AG09309 (cell line): ENCODE measurements at regions not wholly inside any gene's neighbourhood (a gene's known extent, or its start where the extent isn't known, plus 50 kb on each side); places are given as distances from the start of the nearest gene placed in this dataset.

ENCODE experiments used
- DNase-seq: peaks from one replicate; pipeline ENCODE4 v3.0.0-alpha.2; 2010; ENCODE audit warnings: low read depth
- H3K4me3 ChIP-seq: 2 replicates; pipeline ENCODE4 v1.5.1; 2011; ENCODE audit warnings: mild to moderate bottlenecking, low read depth, low read length, moderate library complexity; ENCODE audit not compliant: control insufficient read depth
- TF ChIP-seq, protein P1 (sequence below): IDR thresholded peaks from 2 replicates; pipeline ENCODE4 v1.5.1; 2011; ENCODE audit warnings: mild to moderate bottlenecking, low read depth, low read length, inconsistent platforms; ENCODE audit not compliant: insufficient read depth, control insufficient read depth; ENCODE audit errors: missing control alignments

DNA sequence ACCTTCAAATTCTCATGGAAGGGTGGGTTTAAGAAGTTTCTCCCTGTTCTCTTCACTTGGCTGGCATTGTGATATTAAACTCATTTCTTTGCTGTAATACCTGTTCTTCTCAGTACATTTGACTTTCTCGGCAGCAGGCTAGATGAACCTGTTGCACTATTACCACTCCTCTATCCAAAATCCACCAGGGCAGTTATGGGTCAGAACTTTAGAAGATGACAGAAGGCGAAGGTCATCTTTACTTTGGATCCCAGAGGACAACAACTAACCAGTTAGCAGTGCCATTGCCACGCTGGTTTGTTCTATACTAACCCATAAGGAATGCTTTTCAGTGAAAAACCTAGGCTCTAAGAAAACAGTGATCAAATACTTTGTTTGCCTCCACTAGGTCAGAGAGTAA, 901.0 kb downstream of the TSN start:
- TF ChIP-seq, protein P1, sequence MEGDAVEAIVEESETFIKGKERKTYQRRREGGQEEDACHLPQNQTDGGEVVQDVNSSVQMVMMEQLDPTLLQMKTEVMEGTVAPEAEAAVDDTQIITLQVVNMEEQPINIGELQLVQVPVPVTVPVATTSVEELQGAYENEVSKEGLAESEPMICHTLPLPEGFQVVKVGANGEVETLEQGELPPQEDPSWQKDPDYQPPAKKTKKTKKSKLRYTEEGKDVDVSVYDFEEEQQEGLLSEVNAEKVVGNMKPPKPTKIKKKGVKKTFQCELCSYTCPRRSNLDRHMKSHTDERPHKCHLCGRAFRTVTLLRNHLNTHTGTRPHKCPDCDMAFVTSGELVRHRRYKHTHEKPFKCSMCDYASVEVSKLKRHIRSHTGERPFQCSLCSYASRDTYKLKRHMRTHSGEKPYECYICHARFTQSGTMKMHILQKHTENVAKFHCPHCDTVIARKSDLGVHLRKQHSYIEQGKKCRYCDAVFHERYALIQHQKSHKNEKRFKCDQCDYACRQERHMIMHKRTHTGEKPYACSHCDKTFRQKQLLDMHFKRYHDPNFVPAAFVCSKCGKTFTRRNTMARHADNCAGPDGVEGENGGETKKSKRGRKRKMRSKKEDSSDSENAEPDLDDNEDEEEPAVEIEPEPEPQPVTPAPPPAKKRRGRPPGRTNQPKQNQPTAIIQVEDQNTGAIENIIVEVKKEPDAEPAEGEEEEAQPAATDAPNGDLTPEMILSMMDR = no peak
- no peak for DNase-seq
- H3K4me3 ChIP-seq = no peak overlapping the region

DNA sequence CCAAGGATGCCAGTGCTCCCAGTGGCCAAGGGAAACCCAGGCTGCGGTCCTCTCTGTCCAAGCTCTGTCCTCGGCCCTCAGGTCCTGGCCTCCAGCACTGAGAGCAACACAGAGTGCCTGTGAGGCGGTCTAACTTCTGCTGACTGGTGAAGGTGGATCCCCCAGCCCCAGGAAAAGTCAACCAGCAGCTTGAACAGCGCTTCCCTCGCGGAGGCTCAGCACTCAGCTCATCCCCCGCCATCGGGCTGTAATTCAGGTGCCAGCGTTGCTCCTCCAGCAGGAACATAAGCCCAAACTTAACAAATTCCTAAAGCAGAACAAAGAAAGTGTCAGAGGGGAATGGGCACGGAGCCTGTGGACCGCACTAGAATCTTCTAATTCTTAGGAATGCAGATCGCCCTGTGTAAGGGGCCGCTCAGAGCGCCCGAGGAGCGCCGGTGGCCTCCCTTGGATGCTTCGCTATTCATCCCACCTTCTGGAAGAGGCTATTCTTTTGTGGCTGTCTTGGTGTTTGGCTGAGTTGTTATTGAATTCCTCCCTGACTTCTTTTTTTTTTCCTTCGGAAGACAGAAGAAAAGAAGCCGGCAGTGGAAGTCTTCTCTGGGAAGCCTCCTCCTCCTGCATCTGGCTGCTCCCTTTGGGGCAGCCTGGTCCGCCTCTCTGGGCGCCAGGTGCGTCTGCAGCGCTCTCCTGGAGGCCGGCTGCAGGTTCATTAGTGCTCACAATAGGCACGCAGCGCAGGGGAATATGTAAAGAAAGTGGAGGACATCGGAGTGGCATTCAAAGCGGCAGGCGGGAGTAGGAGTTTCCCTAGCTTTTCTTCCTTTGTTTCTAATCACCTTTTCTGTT, 905.6 kb downstream of the TSN start:
- no peak overlapping the region for H3K4me3 ChIP-seq
- TF ChIP-seq, protein P1 = no peak
- no peak for DNase-seq

DNA sequence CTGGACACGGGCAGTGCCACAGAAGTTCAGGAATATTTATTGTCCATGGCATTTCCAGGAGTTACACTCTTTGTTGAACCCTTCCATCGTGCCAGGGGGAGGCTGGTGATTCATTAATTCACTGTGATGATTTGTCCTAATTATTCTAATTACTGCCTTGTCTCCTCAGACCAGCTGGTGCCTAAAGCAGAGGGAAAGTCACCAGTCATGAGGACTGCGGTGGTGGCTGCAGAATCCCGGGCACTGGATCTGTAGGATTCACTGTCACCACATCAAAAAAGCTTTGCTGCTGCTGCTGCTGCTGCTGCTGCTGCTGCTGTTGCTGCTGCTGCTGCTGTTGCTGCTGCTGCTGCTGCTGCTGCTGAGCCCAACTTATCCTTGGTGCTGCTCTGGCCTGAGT, 908.2 kb downstream of the TSN start:
- no peak overlapping the region for H3K4me3 ChIP-seq
- TF ChIP-seq, protein P1 = no peak
- DNase-seq = no peak

DNA sequence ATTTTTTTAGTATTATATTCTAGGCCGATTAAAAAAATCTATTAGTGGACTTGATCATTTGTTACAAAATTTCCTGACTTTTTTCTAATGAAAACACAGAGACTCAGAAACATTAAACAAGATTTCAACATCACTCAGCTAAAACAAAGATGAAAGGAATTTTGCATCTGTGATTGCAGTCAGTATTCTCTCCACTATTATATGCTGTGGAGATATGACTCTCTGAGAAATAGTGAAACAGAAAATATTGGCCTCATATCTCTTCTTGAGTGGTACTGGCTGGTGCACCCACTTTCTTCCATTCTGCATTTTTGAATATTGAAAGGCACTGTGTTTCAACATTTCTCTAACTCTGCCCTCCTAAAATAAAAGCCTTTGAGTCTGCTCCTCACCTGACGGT, 914.2 kb downstream of the TSN start:
- TF ChIP-seq, protein P1 = no peak
- no peak overlapping the region for H3K4me3 ChIP-seq
- no peak for DNase-seq

DNA sequence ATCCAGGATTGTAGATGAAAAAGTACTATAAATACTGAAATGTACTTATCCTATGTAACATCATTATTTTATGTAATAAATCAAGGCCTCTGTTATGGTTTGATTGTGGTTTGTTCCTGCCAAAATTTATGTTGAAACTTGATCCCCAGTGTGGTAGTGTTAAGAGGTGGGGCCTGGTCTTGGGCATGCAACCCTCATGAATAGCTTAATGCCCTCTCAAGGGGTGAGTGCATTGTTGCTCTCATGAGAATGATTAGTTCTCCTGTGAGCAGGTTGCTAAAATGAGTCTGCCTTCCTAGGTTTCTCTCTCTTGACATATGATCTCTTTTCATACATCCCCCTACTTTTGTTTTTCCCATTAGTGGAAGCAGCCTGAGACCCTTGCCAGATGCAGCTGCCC, 915.4 kb downstream of the TSN start:
- TF ChIP-seq, protein P1 = no peak
- no peak for DNase-seq
- no peak overlapping the region for H3K4me3 ChIP-seq

DNA sequence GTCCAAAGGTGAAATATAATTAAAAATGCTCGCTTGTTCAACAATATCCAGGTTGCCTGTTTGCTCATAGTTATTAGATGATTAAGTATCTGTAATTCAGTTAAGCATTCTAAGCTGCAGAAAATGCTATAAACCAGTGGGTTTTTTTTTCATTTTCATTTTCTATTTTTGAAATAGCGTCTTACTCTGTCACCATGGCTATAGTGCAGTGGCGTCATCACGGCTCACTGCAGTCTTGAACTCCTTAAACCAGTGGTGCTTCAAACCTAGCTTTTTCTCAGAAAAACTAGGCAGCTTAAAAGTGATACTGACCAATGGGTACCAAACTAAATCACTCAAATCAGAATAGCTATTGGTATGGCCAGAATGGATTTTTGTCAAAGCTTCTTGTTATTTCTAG, 925.2 kb downstream of the TSN start:
- TF ChIP-seq, protein P1 = no peak
- H3K4me3 ChIP-seq = no peak overlapping the region
- DNase-seq = no peak

DNA sequence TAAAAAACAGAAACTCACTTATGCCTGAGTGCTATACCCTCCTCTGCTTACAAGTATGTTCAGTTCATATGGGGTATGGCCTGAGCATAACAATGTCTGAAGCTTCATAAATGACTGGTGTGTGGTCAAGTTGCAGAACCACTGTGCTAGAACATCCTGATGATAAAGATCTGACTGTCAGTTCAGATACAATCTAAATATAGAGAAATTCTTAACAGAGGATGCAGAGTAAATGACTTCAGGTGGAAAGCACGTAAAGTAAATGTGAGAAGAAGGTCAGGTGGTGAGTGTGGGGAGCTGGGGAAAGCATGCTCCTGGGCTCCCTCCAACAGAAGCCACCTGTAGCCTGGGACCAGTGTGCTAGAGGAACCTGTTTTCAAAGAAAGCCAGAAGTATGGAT, 926.2 kb downstream of the TSN start:
- no peak for DNase-seq
- H3K4me3 ChIP-seq = no peak overlapping the region
- TF ChIP-seq, protein P1 = no peak
